CD4-positive, alpha-beta memory T cell (primary cell): ENCODE measurements at regions not wholly inside any gene's neighbourhood (a gene's known extent, or its start where the extent isn't known, plus 50 kb on each side); places are given as distances from the start of the nearest gene placed in this dataset.

Source experiments
- CTCF ChIA-PET: fragments of 350-600 bp; sonication (Branson Sonifier 250); formaldehyde crosslinking; loops from one replicate; lab custom pipeline; 2021; ENCODE audit warnings: inconsistent platforms; ENCODE audit not compliant: partially characterized antibody; lab: Charles Lee
- POLR2A ChIA-PET: fragments of 350-600 bp; sonication (Branson Sonifier 250); formaldehyde crosslinking; loops from one replicate; lab custom pipeline; 2021; ENCODE audit not compliant: partially characterized antibody; lab: Charles Lee
- DNase-seq, 5 donors: peaks; one replicate each; pipeline versions ENCODE4 v3.0.0 to v3.0.0-alpha.2; 2020 to 2022; ENCODE audit warnings: mixed read lengths in 1 of 5
- H3K27ac ChIP-seq: one replicate; pipeline ENCODE4 v1.7.0; 2013; ENCODE audit warnings: low read depth, low read length
- H3K27me3 ChIP-seq: 2 replicates; pipeline ENCODE4 v1.7.0; 2013; ENCODE audit warnings: mild to moderate bottlenecking, low read length, moderate library complexity; ENCODE audit not compliant: insufficient read depth
- H3K36me3 ChIP-seq: 2 replicates; pipeline ENCODE4 v1.7.0; 2013; ENCODE audit warnings: mild to moderate bottlenecking, low read length, moderate library complexity; ENCODE audit not compliant: insufficient read depth
- H3K4me1 ChIP-seq: 2 replicates; pipeline ENCODE4 v1.7.0; 2013; ENCODE audit warnings: mild to moderate bottlenecking, low read length, moderate library complexity; ENCODE audit not compliant: insufficient read depth
- H3K4me3 ChIP-seq, 2 donors: one replicate each; pipeline ENCODE4 v1.7.0; 2013; ENCODE audit warnings: low read length in 2 of 2, mild to moderate bottlenecking in 1 of 2
- H3K9me3 ChIP-seq, 2 donors: one replicate each; pipeline ENCODE4 v1.7.0; 2013; ENCODE audit warnings: low read length in 2 of 2, control low read depth in 1 of 2; ENCODE audit not compliant: control insufficient read depth in 1 of 2
- H3K27ac Mint-ChIP-seq, 7 donors: one replicate each; pipeline ENCODE4 v1.8.0; 2020 to 2021; ENCODE audit warnings: mixed read lengths in 7 of 7, mild to moderate bottlenecking in 6 of 7, inconsistent platforms in 3 of 7, moderate library complexity in 3 of 7
- H3K27me3 Mint-ChIP-seq, 2 donors: one replicate each; pipeline ENCODE4 v1.8.0; 2020 to 2021; ENCODE audit warnings: mixed read lengths in 2 of 2
- H3K36me3 Mint-ChIP-seq, 2 donors: one replicate each; pipeline ENCODE4 v1.8.0; 2020 to 2021; ENCODE audit warnings: mixed read lengths in 2 of 2, inconsistent platforms in 1 of 2, mild to moderate bottlenecking in 1 of 2
- H3K4me1 Mint-ChIP-seq, 4 donors: one replicate each; pipeline ENCODE4 v1.8.0; 2020 to 2021; ENCODE audit warnings: mixed read lengths in 4 of 4, mild to moderate bottlenecking in 1 of 4
- H3K4me3 Mint-ChIP-seq, 8 donors: one replicate each; pipeline ENCODE4 v1.8.0; 2020 to 2021; ENCODE audit warnings: mixed read lengths in 8 of 8, mild to moderate bottlenecking in 7 of 8, moderate library complexity in 6 of 8, inconsistent platforms in 3 of 8
- H3K9me3 Mint-ChIP-seq, 8 donors: one replicate each; pipeline ENCODE4 v1.8.0; 2020 to 2021; ENCODE audit warnings: mixed read lengths in 8 of 8, mild to moderate bottlenecking in 5 of 8, inconsistent platforms in 3 of 8, moderate library complexity in 1 of 8
- intact Hi-C: fragments of 100-400 bp; cut with micrococcal nuclease; formaldehyde crosslinking; loops from one replicate; pipeline ENCODE4 v1.15.1; 2023

DNA sequence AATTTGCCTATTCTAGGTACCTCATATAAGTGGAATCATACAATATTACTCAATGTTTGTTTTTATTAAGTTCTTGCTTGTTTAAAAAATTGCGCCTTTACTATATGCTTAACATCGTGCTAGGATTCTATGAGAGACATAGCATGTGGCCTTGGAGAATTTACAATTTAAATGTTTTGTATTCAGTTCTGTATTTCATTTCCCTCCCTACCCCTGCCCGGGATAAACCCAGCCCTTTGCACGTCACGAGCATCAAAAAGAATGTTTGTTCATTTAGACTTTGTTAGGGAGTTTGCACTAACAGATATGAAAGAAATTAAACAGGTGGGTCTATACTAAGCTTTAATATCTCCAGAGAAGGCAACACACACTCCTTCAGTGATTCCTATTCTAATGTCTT lies 75.7 kb downstream of the C18orf54 start:
- peaks cover 5 to 7% of the 10 kb centered on the region in 2 donors for H3K27me3 Mint-ChIP-seq
- H3K27ac ChIP-seq, result no peak overlapping the region
- H3K4me1 Mint-ChIP-seq, result no peaks in the 10 kb centered on the region
- DNase-seq, result no peak
- H3K4me1 ChIP-seq, result no peaks in the 10 kb centered on the region
- H3K4me3 Mint-ChIP-seq, result no peak overlapping the region
- ChIA-PET CTCF (interaction anchor here (0.7 kb wide), 1 partner anchor 9 kb away, joined by 3 read pairs; no protein-coding TSS in a partner anchor), POLR2A (no interaction called here)
- no peaks in the 10 kb centered on the region for H3K9me3 ChIP-seq
- peaks cover 0 to 2% (median 0%) of the 10 kb centered on the region in 8 donors for H3K9me3 Mint-ChIP-seq
- H3K36me3 Mint-ChIP-seq, result no peaks in the 10 kb centered on the region
- no peaks in the 10 kb centered on the region for H3K27me3 ChIP-seq
- H3K36me3 ChIP-seq, result no peaks in the 10 kb centered on the region
- intact Hi-C loops, result no loop called here
- no peak overlapping the region for H3K27ac Mint-ChIP-seq
- H3K4me3 ChIP-seq, result no peak overlapping the region

DNA sequence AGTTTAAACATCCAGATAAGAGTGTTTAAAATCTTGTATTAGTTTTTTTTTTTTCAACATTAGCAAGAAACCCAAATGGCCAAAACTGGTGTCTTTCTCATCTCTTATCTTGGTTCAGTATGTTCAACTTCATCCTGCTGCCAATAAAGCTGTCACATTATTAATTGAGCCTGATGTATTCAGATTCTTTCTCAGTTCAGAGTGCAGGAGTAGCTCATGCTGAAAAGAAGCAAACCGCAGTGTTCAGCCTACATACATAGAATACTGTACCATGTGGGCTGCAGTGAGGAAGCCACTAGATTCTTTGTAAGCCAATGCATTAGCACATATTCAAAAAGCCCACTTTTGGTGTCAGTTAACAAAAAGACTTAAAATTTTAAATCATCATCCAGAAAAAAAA lies 76.2 kb downstream of the C18orf54 start:
- Histone ChIP-seq H3K4me3 (no peak overlapping the region), H3K9me3 (no peaks in the 10 kb centered on the region), H3K27me3 (no peaks in the 10 kb centered on the region), H3K27ac (no peak overlapping the region), H3K4me1 (no peaks in the 10 kb centered on the region), H3K36me3 (no peaks in the 10 kb centered on the region)
- no peak overlapping the region for H3K27ac Mint-ChIP-seq
- DNase-seq, result no peak
- peaks cover 0 to 2% (median 0%) of the 10 kb centered on the region in 8 donors for H3K9me3 Mint-ChIP-seq
- H3K36me3 Mint-ChIP-seq, result no peaks in the 10 kb centered on the region
- ChIA-PET POLR2A (no interaction called here), CTCF (interaction anchor here (0.7 kb wide), 1 partner anchor 9 kb away, joined by 3 read pairs; no protein-coding TSS in a partner anchor)
- intact Hi-C loops, result no loop called here
- H3K4me1 Mint-ChIP-seq, result no peaks in the 10 kb centered on the region
- no peak overlapping the region for H3K4me3 Mint-ChIP-seq
- peaks cover 7 to 8% of the 10 kb centered on the region in 2 donors for H3K27me3 Mint-ChIP-seq

DNA sequence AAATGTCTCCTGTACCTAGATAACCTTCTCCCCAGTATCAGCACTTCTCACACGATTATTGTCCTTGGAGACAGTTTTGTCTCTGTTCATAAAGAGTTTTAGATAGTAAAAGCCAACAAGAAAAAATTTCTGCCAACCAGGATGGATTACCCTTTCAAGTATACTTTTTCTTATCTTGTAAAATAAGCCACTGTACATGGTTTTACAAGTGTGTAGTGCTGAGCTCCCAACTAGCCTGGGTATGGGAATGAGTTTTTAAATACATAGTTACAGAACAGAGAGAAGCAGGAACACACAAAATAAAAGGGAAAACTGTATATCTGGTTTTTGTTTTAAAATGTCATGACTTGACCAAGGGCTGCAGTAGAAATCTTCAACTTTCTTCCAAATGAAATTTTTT lies 76.7 kb downstream of the C18orf54 start:
- Mint-ChIP-seq H3K27me3 (peaks cover 7 to 12% of the 10 kb centered on the region in 2 donors), H3K27ac (no peak overlapping the region), H3K9me3 (peaks cover 0 to 2% (median 0%) of the 10 kb centered on the region in 8 donors), H3K36me3 (no peaks in the 10 kb centered on the region), H3K4me1 (no peaks in the 10 kb centered on the region), H3K4me3 (no peak overlapping the region)
- H3K4me3 ChIP-seq, result no peak overlapping the region
- DNase-seq, result no peak
- no peak overlapping the region for H3K27ac ChIP-seq
- ChIA-PET CTCF (no interaction called here), POLR2A (no interaction called here)
- H3K9me3 ChIP-seq, result no peaks in the 10 kb centered on the region
- intact Hi-C loops, result no loop called here
- H3K27me3 ChIP-seq, result no peaks in the 10 kb centered on the region
- H3K4me1 ChIP-seq, result no peaks in the 10 kb centered on the region
- H3K36me3 ChIP-seq, result no peaks in the 10 kb centered on the region

DNA sequence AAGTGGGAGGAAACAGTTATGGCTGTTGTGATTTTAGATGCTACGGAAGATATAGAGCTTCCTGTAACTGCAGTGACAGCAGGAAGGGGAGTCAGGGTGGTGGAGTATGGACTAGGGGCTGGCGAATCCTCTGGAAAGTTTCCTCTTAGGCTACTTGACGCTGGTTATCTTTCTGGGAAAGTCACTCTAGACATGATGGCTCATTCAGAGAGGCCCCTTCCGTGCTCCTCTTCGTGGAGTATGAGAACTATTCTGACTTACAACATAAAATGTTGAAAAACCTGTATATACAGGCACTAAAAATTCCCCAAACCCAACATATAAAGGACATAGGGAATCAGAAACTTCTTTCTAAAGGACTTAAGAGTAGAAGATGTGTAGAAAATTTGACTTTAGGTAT lies 78.8 kb downstream of the C18orf54 start:
- no peak overlapping the region for H3K27ac Mint-ChIP-seq
- POLR2A ChIA-PET, result no interaction called here
- H3K36me3 Mint-ChIP-seq, result no peaks in the 10 kb centered on the region

DNA sequence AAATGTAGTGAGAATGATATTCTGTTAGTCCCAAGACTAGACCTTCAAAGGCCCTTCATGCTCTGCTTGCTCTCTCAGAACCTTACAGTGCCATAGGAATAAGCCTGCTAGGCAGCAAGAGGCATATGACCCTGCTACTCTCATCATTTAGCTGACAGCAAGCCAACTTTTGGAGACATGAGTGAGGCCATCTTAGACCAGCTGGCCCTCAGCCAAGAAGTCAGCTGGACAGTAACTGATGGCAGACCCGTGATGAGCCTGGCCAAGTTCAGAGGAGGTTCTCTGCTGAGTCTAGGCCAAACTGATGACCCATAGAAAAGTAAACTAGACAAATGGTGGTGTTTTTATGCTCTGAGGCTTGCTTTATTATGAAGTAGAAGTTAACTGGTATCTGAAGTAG lies 82.6 kb downstream of the C18orf54 start:
- Mint-ChIP-seq H3K27me3 (peaks cover 15 to 16% of the 10 kb centered on the region in 2 donors), H3K4me1 (no peaks in the 10 kb centered on the region), H3K4me3 (no peak overlapping the region), H3K9me3 (peaks cover 0 to 2% (median 0%) of the 10 kb centered on the region in 8 donors), H3K36me3 (no peaks in the 10 kb centered on the region), H3K27ac (no peak overlapping the region)
- Histone ChIP-seq H3K27ac (no peak overlapping the region), H3K4me1 (no peaks in the 10 kb centered on the region), H3K27me3 (no peaks in the 10 kb centered on the region), H3K4me3 (no peak overlapping the region), H3K36me3 (no peaks in the 10 kb centered on the region), H3K9me3 (no peaks in the 10 kb centered on the region)
- DNase-seq, result no peak
- intact Hi-C loops, result no loop called here
- CTCF ChIA-PET, result no interaction called here
- POLR2A ChIA-PET, result no interaction called here

More for the DNA sequence above, 78.8 kb downstream of the C18orf54 start:
- no peaks in the 10 kb centered on the region for H3K4me1 Mint-ChIP-seq
- DNase-seq, result no peak
- no peak overlapping the region for H3K4me3 Mint-ChIP-seq
- H3K9me3 Mint-ChIP-seq, result peaks cover 0 to 2% (median 0%) of the 10 kb centered on the region in 8 donors
- Histone ChIP-seq H3K27me3 (no peaks in the 10 kb centered on the region), H3K36me3 (no peaks in the 10 kb centered on the region), H3K9me3 (no peaks in the 10 kb centered on the region), H3K4me1 (no peaks in the 10 kb centered on the region), H3K27ac (no peak overlapping the region), H3K4me3 (no peak overlapping the region)
- intact Hi-C loops, result no loop called here
- H3K27me3 Mint-ChIP-seq, result peaks cover 9 to 13% of the 10 kb centered on the region in 2 donors
- CTCF ChIA-PET, result no interaction called here

DNA sequence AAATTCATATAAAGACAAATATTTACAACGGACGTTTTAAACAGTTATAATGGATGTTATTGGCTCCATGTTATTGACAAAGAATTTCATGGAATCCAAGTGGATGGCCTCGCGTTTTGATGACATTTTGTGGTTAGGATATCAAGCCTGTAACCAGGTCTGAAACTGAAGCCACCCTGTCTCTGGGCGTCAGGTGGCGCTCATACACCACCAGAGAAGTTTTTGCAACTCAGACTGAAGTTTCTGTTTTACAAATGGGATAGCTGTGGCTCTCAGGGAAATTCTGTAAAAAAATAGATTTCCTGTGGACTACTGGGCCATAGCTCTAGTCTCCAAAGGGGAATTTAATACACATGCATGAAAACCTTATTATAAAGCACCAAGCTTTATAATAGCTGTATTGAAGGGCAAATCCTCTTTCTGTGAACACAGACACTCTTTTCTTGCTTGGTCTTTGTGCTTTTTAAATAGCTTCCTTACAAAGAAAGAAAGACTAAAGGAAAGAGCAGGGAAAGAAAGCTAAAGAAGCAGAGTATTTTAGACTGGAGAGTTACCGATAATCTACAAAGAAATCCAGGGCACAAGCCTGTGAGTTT lies 86.7 kb downstream of the C18orf54 start:
- Mint-ChIP-seq H3K27me3 (peaks cover 16 to 21% of the 10 kb centered on the region in 2 donors), H3K36me3 (no peaks in the 10 kb centered on the region), H3K9me3 (peaks cover 0 to 2% (median 0%) of the 10 kb centered on the region in 8 donors), H3K4me1 (no peaks in the 10 kb centered on the region), H3K27ac (no peak overlapping the region), H3K4me3 (no peak overlapping the region)
- no peak overlapping the region for H3K27ac ChIP-seq
- no peaks in the 10 kb centered on the region for H3K9me3 ChIP-seq
- intact Hi-C loops, result loop anchor here (1.0 kb wide), 1 partner anchor 539 kb away; no protein-coding TSS in a partner anchor
- POLR2A ChIA-PET, result no interaction called here
- H3K4me3 ChIP-seq, result no peak overlapping the region
- no peaks in the 10 kb centered on the region for H3K4me1 ChIP-seq
- H3K36me3 ChIP-seq, result no peaks in the 10 kb centered on the region
- no peaks in the 10 kb centered on the region for H3K27me3 ChIP-seq
- no peak for DNase-seq
- CTCF ChIA-PET, result interaction anchor here (1.5 kb wide), 1 partner anchor 539 kb away, joined by 12 read pairs; no protein-coding TSS in a partner anchor

DNA sequence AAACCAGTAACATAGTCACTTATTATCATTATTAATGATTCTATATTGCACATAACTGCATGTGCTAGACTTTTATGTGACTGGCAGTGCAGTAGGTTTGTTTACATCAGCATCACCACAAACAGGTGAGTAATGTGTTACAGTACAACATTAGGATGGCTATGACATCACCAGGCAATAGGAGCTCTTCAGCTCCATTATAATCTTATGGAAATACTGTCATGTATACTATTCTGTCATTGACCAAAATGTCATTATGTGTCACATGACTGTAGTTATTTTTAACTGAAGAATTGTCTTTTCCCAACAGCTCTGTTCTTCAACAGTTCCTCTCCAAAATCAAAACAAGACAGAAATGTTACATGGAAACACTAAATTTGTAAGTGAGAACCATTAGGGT lies 96.3 kb downstream of the C18orf54 start:
- Histone ChIP-seq H3K4me1 (no peaks in the 10 kb centered on the region), H3K4me3 (no peak overlapping the region), H3K9me3 (no peaks in the 10 kb centered on the region), H3K27me3 (no peaks in the 10 kb centered on the region), H3K36me3 (no peaks in the 10 kb centered on the region), H3K27ac (no peak overlapping the region)
- intact Hi-C loops, result no loop called here
- Mint-ChIP-seq H3K27ac (no peak overlapping the region), H3K27me3 (peaks cover 7 to 8% of the 10 kb centered on the region in 2 donors), H3K4me1 (no peaks in the 10 kb centered on the region), H3K4me3 (no peak overlapping the region), H3K9me3 (no peaks in the 10 kb centered on the region), H3K36me3 (no peaks in the 10 kb centered on the region)
- no peak for DNase-seq
- ChIA-PET POLR2A (no interaction called here), CTCF (no interaction called here)
